Liver (tissue), 3 donors: ENCODE measurements at regions not wholly inside any gene's neighbourhood (a gene's known extent, or its start where the extent isn't known, plus 50 kb on each side); places are given as distances from the start of the nearest gene placed in this dataset.

Experiments used
- EGR1 ChIP-seq, 2 donors: IDR thresholded peaks; 2 replicates each; pipeline ENCODE4 v1.6.1; 2016 to 2018; ENCODE audit warnings: antibody characterized with exemption in 2 of 2, low read depth in 2 of 2
- GABPA ChIP-seq, 2 donors: IDR thresholded peaks in 1 of 2; conservative IDR thresholded peaks in 1 of 2; 2 replicates each; pipeline ENCODE4 v1.6.1; 2016; ENCODE audit warnings: antibody characterized with exemption in 2 of 2, mild to moderate bottlenecking in 1 of 2, moderate library complexity in 1 of 2
- SP1 ChIP-seq: IDR thresholded peaks from 2 replicates; pipeline ENCODE4 v1.6.1; 2018; ENCODE audit warnings: antibody characterized with exemption, mild to moderate bottlenecking
- TF ChIP-seq, protein P1 (sequence below): fragments of 150-350 bp; IDR thresholded peaks from 2 replicates; pipeline ENCODE4 v1.5.1; 2017; ENCODE audit warnings: improper control_type of control experiment, low read depth, low read length; ENCODE audit not compliant: missing input control
- donor health status: healthy.
- donor health status: healthy.

DNA sequence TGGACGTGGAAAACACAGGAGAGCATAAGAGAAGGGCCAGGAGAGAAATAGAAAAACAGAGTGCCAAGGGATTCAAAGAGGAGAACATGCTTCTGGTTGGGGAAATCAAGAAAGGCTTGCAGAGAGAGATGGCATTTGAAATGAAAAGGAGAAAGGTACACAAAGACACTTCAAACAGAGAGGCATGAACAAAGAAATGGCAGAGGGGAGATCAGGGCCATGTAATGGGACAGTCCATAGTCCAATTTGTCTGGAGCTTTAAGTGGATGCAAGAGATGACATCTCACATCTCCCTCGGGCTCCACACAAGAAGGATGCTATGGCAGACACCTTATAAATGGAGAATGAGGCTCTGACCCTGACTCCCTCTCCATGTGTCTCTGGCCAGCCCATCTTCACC is 331.1 kb downstream of the MLLT3 start:
- TF ChIP-seq, protein P1, sequence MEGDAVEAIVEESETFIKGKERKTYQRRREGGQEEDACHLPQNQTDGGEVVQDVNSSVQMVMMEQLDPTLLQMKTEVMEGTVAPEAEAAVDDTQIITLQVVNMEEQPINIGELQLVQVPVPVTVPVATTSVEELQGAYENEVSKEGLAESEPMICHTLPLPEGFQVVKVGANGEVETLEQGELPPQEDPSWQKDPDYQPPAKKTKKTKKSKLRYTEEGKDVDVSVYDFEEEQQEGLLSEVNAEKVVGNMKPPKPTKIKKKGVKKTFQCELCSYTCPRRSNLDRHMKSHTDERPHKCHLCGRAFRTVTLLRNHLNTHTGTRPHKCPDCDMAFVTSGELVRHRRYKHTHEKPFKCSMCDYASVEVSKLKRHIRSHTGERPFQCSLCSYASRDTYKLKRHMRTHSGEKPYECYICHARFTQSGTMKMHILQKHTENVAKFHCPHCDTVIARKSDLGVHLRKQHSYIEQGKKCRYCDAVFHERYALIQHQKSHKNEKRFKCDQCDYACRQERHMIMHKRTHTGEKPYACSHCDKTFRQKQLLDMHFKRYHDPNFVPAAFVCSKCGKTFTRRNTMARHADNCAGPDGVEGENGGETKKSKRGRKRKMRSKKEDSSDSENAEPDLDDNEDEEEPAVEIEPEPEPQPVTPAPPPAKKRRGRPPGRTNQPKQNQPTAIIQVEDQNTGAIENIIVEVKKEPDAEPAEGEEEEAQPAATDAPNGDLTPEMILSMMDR: no peak
- no peak for TF ChIP-seq SP1
- TF ChIP-seq GABPA (IDR thresholded peaks at IDR 0.05 in 1 of 2, conservative IDR thresholded peaks at IDR 0.05 in 1 of 2): no peak
- TF ChIP-seq EGR1 (IDR thresholded peaks at IDR 0.05; ENCODE audit: low read depth in 2 of 2): no peak
